ENCODE measurements at regions not wholly inside any gene's neighbourhood (a gene's known extent, or its start where the extent isn't known, plus 50 kb on each side); places are given as distances from the start of the nearest gene placed in this dataset.

- DNase-seq (ENCODE audit: low read depth in 3 of 3, low spot score in 2 of 3) = no peak
Observed at GRCh38 chr11:134915881-134916280, 503.8 kb upstream of the B3GAT1 start.

GRCh38 chr11:134915212-134915611 lies 503.2 kb upstream of the B3GAT1 start:
- DNase-seq (ENCODE audit: low read depth in 3 of 3, low spot score in 2 of 3) = no peak

GRCh38 chr11:134913999-134914590 lies 502.1 kb upstream of the B3GAT1 start:
- DNase-seq (ENCODE audit: low read depth in 3 of 3, low spot score in 2 of 3) = no peak

GRCh38 chr11:134913391-134913790 lies 501.3 kb upstream of the B3GAT1 start:
- no peak for DNase-seq (ENCODE audit: low read depth in 3 of 3, low spot score in 2 of 3)

GRCh38 chr11:134911514-134912180 lies 499.6 kb upstream of the B3GAT1 start:
- no peak for DNase-seq (ENCODE audit: low read depth in 3 of 3, low spot score in 2 of 3)

- DNase-seq (ENCODE audit: low read depth in 3 of 3, low spot score in 2 of 3) = no peak
Observed at GRCh38 chr11:134908583-134908982, 496.5 kb upstream of the B3GAT1 start.

- DNase-seq (ENCODE audit: low read depth in 3 of 3, low spot score in 2 of 3) = no peak
Observed at GRCh38 chr11:134907636-134908035, 495.6 kb upstream of the B3GAT1 start.

GRCh38 chr11:134906356-134906955 lies 494.4 kb upstream of the B3GAT1 start:
- no peak for DNase-seq (ENCODE audit: low read depth in 3 of 3, low spot score in 2 of 3)

GRCh38 chr11:134905928-134906327 lies 493.9 kb upstream of the B3GAT1 start:
- DNase-seq (ENCODE audit: low read depth in 3 of 3, low spot score in 2 of 3) = no peak

- DNase-seq (ENCODE audit: low read depth in 3 of 3, low spot score in 2 of 3) = no peak
Observed at GRCh38 chr11:134905517-134905916, 493.5 kb upstream of the B3GAT1 start.

GRCh38 chr11:134904103-134904790 lies 492.2 kb upstream of the B3GAT1 start:
- DNase-seq (ENCODE audit: low read depth in 3 of 3, low spot score in 2 of 3) = no peak

GRCh38 chr11:134901955-134902918 lies 490.2 kb upstream of the B3GAT1 start:
- DNase-seq (ENCODE audit: low read depth in 3 of 3, low spot score in 2 of 3) = no peak

GRCh38 chr11:134901542-134901941 lies 489.5 kb upstream of the B3GAT1 start:
- DNase-seq (ENCODE audit: low read depth in 3 of 3, low spot score in 2 of 3) = no peak

GRCh38 chr11:134893810-134894685 lies 482.0 kb upstream of the B3GAT1 start:
- no peak for DNase-seq (ENCODE audit: low read depth in 3 of 3, low spot score in 2 of 3)

GRCh38 chr11:134890446-134890845 lies 478.4 kb upstream of the B3GAT1 start:
- no peak for DNase-seq (ENCODE audit: low read depth in 3 of 3, low spot score in 2 of 3)

GRCh38 chr11:134889832-134890231 lies 477.8 kb upstream of the B3GAT1 start:
- no peak for DNase-seq (ENCODE audit: low read depth in 3 of 3, low spot score in 2 of 3)

GRCh38 chr11:134888821-134889220 lies 476.8 kb upstream of the B3GAT1 start:
- DNase-seq (ENCODE audit: low read depth in 3 of 3, low spot score in 2 of 3) = no peak

GRCh38 chr11:134887896-134888295 lies 475.9 kb upstream of the B3GAT1 start:
- DNase-seq (ENCODE audit: low read depth in 3 of 3, low spot score in 2 of 3) = no peak

- DNase-seq (ENCODE audit: low read depth in 3 of 3, low spot score in 2 of 3) = no peak
Observed at GRCh38 chr11:134883484-134883883, 471.4 kb upstream of the B3GAT1 start.

All from right renal cortex interstitium (tissue), 3 donors.